Fibroblast of lung (primary cell): ENCODE measurements at regions not wholly inside any gene's neighbourhood (a gene's known extent, or its start where the extent isn't known, plus 50 kb on each side); places are given as distances from the start of the nearest gene placed in this dataset.
"Not testable (repeated sequence)": the region's sequence is repeated elsewhere in the genome, so short reads cannot be mapped to it uniquely, and the experiment has no call there.

Experiments
- DNase-seq, 2 donors: peaks; one replicate each; pipeline versions ENCODE4 v3.0.0 to v3.0.0-alpha.2; 2010; ENCODE audit warnings: low read depth in 2 of 2
- H2AFZ ChIP-seq: 2 replicates; pipeline ENCODE4 v1.5.1; 2012; ENCODE audit warnings: low read length, control low read depth, inconsistent platforms
- H3K27ac ChIP-seq: 2 replicates; pipeline ENCODE4 v1.5.1; 2011; ENCODE audit warnings: low read length, control low read depth; ENCODE audit not compliant: insufficient read depth
- H3K27me3 ChIP-seq: 2 replicates; pipeline ENCODE4 v1.5.1; 2011; ENCODE audit warnings: mild to moderate bottlenecking, low read length; ENCODE audit not compliant: control insufficient read depth, insufficient read depth
- H3K36me3 ChIP-seq: 2 replicates; pipeline ENCODE4 v1.5.1; 2011; ENCODE audit warnings: low read length; ENCODE audit not compliant: control insufficient read depth, insufficient read depth
- H3K4me1 ChIP-seq: 2 replicates; pipeline ENCODE4 v1.5.1; 2011; ENCODE audit warnings: low read length; ENCODE audit not compliant: control insufficient read depth, insufficient read depth; ENCODE audit errors: extremely low read depth
- H3K4me2 ChIP-seq: 2 replicates; pipeline ENCODE4 v1.5.1; 2011; ENCODE audit warnings: low read length, control low read depth; ENCODE audit not compliant: insufficient read depth; ENCODE audit errors: extremely low read depth
- H3K4me3 ChIP-seq, 4 experiments: fragments of 200-600 bp in 1 of 4; sonication (generic) in 1 of 4; replicated peaks in 1 of 4; 2 replicates each; pipeline ENCODE4 v1.5.1; 2011 to 2016; ENCODE audit warnings: low read length in 4 of 4, low read depth in 3 of 4, mild to moderate bottlenecking in 3 of 4, control low read depth in 2 of 4, inconsistent platforms in 1 of 4, mixed read lengths in 1 of 4; ENCODE audit not compliant: insufficient read depth in 1 of 4; ENCODE audit errors: control extremely low read depth in 1 of 4
- H3K79me2 ChIP-seq: 2 replicates; pipeline ENCODE4 v1.5.1; 2012; ENCODE audit warnings: mild to moderate bottlenecking, low read length, inconsistent platforms; ENCODE audit not compliant: control insufficient read depth, insufficient read depth
- H3K9ac ChIP-seq: 2 replicates; pipeline ENCODE4 v1.5.1; 2011; ENCODE audit warnings: mild to moderate bottlenecking, low read length, control low read depth; ENCODE audit not compliant: insufficient read depth
- H3K9me3 ChIP-seq: 2 replicates; pipeline ENCODE4 v1.5.1; 2012; ENCODE audit warnings: low read depth, low read length; ENCODE audit not compliant: control insufficient read depth, insufficient read depth
- H4K20me1 ChIP-seq: 2 replicates; pipeline ENCODE4 v1.5.1; 2011; ENCODE audit warnings: low read length; ENCODE audit not compliant: control insufficient read depth, insufficient read depth; ENCODE audit errors: extremely low read depth
- EZH2 ChIP-seq: IDR thresholded peaks from 2 replicates; pipeline ENCODE4 v1.5.1; 2012; ENCODE audit warnings: low read length, control low read depth, mild to moderate bottlenecking; ENCODE audit errors: missing control alignments
- TF ChIP-seq, protein P1 (sequence below), 2 donors: IDR thresholded peaks in 1 of 2; conservative IDR thresholded peaks in 1 of 2; 1 replicate in 1 of 2; 2 replicates in 1 of 2; pipeline ENCODE4 v1.5.1; 2011 to 2012; ENCODE audit warnings: low read length in 2 of 2, control low read depth in 1 of 2, inconsistent platforms in 1 of 2, low read depth in 1 of 2, mild to moderate bottlenecking in 1 of 2

DNA sequence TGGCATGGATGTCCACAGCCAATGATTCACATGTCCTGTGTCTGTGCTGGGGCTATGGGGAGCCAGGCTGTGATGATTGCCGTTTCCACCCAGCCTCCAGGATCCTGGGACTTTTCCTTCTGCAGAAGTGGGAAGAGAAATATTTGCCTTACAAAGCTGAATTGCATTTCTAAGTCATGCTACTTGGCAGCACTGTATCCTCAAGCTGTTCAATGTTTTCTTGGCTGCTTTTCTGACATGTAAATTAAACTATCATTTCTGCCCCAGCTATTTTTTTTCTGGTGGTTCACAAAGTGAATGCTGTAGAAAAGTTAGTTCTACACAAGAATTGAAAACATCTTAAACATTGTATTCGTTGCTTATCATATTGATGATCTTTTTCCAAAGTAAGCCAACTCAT lies 51.9 kb upstream of the TCERG1L start:
- Histone ChIP-seq H4K20me1 (no peaks in the 10 kb centered on the region), H3K4me3 (no peak overlapping the region), H3K27ac (no peak overlapping the region), H3K9me3 (no peaks in the 10 kb centered on the region), H3K4me1 (no peaks in the 10 kb centered on the region), H3K27me3 (no peaks in the 10 kb centered on the region), H3K4me2 (no peak overlapping the region), H3K9ac (no peak overlapping the region), H2AFZ (no peak overlapping the region), H3K79me2 (no peaks in the 10 kb centered on the region), H3K36me3 (no peaks in the 10 kb centered on the region)
- TF ChIP-seq, protein P1, sequence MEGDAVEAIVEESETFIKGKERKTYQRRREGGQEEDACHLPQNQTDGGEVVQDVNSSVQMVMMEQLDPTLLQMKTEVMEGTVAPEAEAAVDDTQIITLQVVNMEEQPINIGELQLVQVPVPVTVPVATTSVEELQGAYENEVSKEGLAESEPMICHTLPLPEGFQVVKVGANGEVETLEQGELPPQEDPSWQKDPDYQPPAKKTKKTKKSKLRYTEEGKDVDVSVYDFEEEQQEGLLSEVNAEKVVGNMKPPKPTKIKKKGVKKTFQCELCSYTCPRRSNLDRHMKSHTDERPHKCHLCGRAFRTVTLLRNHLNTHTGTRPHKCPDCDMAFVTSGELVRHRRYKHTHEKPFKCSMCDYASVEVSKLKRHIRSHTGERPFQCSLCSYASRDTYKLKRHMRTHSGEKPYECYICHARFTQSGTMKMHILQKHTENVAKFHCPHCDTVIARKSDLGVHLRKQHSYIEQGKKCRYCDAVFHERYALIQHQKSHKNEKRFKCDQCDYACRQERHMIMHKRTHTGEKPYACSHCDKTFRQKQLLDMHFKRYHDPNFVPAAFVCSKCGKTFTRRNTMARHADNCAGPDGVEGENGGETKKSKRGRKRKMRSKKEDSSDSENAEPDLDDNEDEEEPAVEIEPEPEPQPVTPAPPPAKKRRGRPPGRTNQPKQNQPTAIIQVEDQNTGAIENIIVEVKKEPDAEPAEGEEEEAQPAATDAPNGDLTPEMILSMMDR (conservative IDR thresholded peaks at IDR 0.05 in 1 of 2, IDR thresholded peaks at IDR 0.05 in 1 of 2; ENCODE audit: low read depth in 1 of 2, low read length in 2 of 2), result no peak
- no peak for TF ChIP-seq EZH2
- DNase-seq, result no peak

DNA sequence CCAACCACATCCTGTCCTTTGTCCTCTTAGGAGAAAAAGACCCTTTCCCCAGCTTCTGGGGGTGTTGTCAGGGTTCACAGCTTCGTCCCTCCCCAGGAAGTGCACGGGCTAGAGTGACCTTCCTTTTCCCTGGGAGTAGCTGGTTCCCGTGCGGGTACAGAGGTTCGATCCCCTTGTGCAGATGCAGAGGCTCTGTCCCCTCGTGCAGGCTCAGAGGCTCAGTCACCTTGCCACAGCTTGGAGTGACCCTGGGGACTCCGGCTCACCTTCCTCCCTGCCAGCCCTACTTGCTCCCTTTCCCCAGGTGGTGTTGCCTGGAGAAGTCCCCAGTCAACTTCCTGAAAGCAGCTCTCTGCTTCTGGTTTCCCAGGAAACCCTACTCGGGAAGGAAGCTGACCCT lies 60.0 kb upstream of the TCERG1L start:
- Histone ChIP-seq H3K4me3 (no peak overlapping the region), H3K36me3 (no peaks in the 10 kb centered on the region), H3K27me3 (no peaks in the 10 kb centered on the region), H4K20me1 (no peaks in the 10 kb centered on the region), H3K79me2 (no peaks in the 10 kb centered on the region), H3K9ac (no peak overlapping the region), H3K4me2 (no peak overlapping the region), H3K27ac (no peak overlapping the region), H3K9me3 (no peaks in the 10 kb centered on the region), H3K4me1 (no peaks in the 10 kb centered on the region), H2AFZ (no peak overlapping the region)
- no peak for TF ChIP-seq EZH2
- TF ChIP-seq, protein P1 (conservative IDR thresholded peaks at IDR 0.05 in 1 of 2, IDR thresholded peaks at IDR 0.05 in 1 of 2; ENCODE audit: low read depth in 1 of 2, low read length in 2 of 2), result no peak
- DNase-seq, result no peak

DNA sequence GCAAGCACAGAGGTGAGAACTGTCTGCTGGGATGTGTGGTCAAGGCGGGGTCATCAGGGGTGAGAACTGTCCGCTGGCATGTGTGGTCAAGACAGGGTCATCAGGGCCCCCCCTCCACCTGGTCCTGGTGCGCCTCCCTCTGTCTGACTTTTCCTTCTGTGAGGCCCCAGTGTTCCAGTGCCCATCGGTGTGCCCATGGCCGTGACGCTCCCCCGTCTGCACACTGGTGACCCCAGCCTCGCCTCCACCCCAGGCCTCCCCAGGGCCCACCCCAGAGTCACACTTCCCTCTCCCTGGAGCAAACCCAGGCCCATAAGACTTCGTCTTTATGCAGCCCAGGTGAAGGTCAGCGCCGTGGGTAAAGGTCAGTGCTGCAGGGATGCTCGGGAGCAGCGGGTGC lies 70.1 kb upstream of the TCERG1L start:
- TF ChIP-seq, protein P1 (conservative IDR thresholded peaks at IDR 0.05 in 1 of 2, IDR thresholded peaks at IDR 0.05 in 1 of 2; ENCODE audit: low read depth in 1 of 2, low read length in 2 of 2), result no peak
- no peak for TF ChIP-seq EZH2
- DNase-seq, result no peak
- Histone ChIP-seq H2AFZ (no peak overlapping the region), H3K4me1 (no peaks in the 10 kb centered on the region), H3K4me3 (no peak overlapping the region), H3K27me3 (no peaks in the 10 kb centered on the region), H4K20me1 (no peaks in the 10 kb centered on the region), H3K27ac (no peak overlapping the region), H3K79me2 (no peaks in the 10 kb centered on the region), H3K9ac (no peak overlapping the region), H3K9me3 (no peaks in the 10 kb centered on the region), H3K4me2 (no peak overlapping the region), H3K36me3 (no peaks in the 10 kb centered on the region)

DNA sequence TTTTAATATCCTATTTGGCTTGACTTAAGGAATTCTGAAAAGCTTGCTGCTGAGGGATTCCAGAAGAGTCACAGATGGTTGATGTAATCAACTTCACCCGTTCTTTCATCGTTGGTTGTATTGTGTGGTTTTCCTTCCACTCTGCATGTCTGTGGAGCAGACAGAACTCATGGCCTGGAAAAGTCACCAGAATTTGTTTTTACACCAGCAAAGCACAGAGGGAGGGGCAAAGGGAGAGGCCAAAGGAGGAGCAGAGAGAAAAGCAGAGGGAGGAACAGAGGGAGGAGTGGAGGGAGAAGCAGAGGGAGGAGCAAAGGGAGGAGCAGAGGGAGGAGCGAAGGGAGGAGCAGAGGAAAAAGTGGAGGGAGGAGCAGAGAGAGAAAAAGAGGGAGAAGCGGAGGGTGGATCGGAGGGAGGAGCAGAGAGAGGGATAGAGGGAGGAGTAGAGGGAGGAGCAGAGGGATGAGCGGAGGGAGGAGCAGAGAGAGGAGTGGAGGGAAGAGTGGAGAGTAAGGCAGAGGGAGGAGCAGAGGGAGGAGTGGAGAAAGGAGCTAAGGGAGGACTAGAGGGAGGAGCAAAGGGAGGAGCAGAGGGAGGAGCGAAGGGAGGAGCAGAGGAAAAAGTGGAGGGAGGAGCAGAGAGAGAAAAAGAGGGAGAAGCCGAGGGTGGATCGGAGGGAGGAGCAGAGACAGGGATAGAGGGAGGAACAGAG lies 73.8 kb upstream of the TCERG1L start:
- not testable (repeated sequence) for H3K9ac ChIP-seq, H3K4me1 ChIP-seq, DNase-seq, H3K27ac ChIP-seq, H3K4me2 ChIP-seq, H3K79me2 ChIP-seq, H4K20me1 ChIP-seq, H2AFZ ChIP-seq, H3K9me3 ChIP-seq, H3K4me3 ChIP-seq, H3K36me3 ChIP-seq, H3K27me3 ChIP-seq
